Gastroesophageal sphincter (tissue), 3 donors: ENCODE measurements at regions not wholly inside any gene's neighbourhood (a gene's known extent, or its start where the extent isn't known, plus 50 kb on each side); places are given as distances from the start of the nearest gene placed in this dataset.

Experiments
- EP300 ChIP-seq: sonication (generic); formaldehyde crosslinking; IDR thresholded peaks from one replicate; pipeline ENCODE4 v1.6.1; 2017; ENCODE audit warnings: antibody characterized with exemption, mild to moderate bottlenecking
- TF ChIP-seq, protein P1 (sequence below), 4 experiments: fragments of 200-600 bp in 2 of 4; fragments of 450-650 bp in 2 of 4; sonication (generic) in 1 of 4; IDR thresholded peaks; one replicate each; pipeline ENCODE4 v1.5.1; 2017 to 2019; ENCODE audit warnings: antibody characterized with exemption in 4 of 4, mild to moderate bottlenecking in 2 of 4, moderate library complexity in 2 of 4

DNA sequence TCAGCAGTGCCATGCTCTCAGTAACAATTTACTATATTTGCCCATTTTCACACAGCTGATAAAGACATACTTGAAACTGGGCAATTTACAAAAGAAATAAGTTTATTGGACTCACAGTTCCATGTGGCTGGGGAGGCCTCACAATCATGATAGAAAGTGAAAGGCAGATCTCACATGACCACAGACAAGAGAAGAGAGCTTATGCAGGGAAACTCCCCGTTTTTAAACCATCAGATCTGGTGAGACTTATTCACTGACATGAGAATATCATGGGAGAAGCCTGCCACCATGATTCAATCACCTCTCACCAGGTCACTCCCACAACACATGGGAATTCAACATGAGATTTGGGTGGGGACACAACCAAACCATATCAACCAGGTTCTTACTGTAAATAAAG lies 112.1 kb upstream of the C1orf87 start:
- TF ChIP-seq, protein P1, sequence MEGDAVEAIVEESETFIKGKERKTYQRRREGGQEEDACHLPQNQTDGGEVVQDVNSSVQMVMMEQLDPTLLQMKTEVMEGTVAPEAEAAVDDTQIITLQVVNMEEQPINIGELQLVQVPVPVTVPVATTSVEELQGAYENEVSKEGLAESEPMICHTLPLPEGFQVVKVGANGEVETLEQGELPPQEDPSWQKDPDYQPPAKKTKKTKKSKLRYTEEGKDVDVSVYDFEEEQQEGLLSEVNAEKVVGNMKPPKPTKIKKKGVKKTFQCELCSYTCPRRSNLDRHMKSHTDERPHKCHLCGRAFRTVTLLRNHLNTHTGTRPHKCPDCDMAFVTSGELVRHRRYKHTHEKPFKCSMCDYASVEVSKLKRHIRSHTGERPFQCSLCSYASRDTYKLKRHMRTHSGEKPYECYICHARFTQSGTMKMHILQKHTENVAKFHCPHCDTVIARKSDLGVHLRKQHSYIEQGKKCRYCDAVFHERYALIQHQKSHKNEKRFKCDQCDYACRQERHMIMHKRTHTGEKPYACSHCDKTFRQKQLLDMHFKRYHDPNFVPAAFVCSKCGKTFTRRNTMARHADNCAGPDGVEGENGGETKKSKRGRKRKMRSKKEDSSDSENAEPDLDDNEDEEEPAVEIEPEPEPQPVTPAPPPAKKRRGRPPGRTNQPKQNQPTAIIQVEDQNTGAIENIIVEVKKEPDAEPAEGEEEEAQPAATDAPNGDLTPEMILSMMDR (IDR thresholded peaks at IDR 0.05): no peak
- TF ChIP-seq EP300: no peak
